HG03175 (cell line): ENCODE measurements at regions not wholly inside any gene's neighbourhood (a gene's known extent, or its start where the extent isn't known, plus 50 kb on each side); places are given as distances from the start of the nearest gene placed in this dataset.
A peak's percentile ranks its signal among the peaks of the same experiment; 100 is the strongest.

Experiments used
- ATAC-seq: cut with Tn5 transposase; IDR thresholded peaks from one replicate; pipeline ENCODE4 v1.9.1; 2021; ENCODE audit warnings: mild to moderate bottlenecking, moderate library complexity; ENCODE audit not compliant: unreplicated experiment

DNA sequence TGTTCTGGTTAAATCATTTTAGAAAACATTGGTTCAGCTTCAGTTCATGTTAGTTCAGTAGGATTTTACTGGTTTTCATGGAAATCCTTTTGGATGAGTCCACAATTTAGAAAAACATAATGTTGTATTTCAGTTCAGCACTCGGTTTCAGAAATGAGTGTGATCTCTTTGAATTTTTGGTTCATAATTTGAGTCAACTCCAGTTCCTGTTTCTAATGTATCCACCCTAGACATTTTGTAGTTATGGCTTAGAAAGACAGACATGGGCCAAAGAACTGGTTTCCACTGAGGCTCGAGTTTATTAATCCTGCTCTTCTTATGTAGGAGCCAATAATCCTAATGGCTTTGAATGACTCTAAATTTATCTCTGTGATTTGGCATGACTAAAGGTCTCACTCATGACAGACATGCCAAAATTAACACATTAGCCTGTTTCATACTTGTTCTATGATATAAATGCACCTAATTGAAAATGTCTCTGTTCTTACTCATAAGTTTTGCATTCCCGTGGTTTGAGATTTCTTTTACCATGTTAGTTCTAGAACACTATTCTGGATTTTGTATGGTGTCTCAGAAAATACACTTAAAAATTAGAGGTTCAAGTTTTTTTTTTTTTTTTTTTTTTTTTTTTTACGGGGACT is 82.3 kb upstream of the SPRED2 start:
- no peak for ATAC-seq

DNA sequence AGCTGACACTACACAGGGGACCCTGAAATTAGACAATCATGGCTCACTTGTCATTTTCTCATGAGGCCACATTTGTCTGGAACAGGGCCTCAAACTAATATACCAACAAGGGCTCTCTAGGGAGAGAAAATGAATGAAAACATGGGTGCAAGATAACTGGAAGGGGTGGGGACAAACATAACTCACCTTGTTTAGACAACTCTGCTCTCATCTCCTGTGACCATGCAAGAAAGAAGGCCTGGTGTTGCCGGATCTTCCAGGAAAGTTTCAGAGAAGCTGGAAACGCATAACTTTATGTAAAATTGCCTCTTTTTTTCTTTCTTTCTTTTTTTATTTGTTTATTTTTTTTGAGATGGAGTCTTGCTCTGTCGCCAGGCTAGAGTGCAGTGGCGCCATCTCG is 80.4 kb upstream of the SPRED2 start:
- ATAC-seq, result no peak

DNA sequence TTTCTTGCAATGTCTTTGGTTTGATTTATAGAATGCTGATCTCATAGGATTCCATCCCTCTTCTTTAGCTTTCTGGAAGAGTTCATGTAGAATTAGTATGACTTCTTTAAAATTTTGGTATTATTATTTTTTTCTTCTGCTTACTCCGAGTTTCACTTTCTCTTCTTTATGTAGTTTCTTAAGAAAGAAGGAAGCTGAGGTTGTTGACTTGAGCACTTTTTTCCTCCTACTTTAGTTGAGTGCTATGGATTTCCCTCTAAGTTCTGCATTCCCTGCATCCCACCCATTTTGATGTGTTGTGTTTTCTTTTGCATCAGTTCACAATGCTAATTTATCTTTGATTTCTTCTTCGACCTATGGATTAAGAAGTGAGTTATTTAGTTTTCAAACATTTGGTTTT is 78.9 kb upstream of the SPRED2 start:
- ATAC-seq, result no peak

DNA sequence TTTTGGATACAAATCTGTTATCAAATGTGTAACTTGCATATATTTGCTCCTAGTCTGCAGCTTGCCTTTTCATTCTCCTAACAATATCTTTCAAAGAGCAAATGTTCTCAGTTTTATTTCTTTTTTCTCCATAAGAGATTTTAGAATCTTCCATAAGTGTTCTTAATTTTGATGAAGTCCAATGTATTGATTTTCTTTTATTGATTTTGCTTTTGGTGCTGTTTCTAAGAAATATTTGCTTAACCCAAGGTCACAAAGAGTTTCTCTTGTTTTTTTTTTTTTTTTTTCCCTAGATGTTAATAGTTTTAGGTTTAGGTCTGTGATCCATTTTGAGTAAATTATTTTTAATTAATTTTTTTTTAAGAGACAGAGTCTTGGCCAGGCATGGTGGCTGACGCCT is 75.8 kb upstream of the SPRED2 start:
- no peak for ATAC-seq

DNA sequence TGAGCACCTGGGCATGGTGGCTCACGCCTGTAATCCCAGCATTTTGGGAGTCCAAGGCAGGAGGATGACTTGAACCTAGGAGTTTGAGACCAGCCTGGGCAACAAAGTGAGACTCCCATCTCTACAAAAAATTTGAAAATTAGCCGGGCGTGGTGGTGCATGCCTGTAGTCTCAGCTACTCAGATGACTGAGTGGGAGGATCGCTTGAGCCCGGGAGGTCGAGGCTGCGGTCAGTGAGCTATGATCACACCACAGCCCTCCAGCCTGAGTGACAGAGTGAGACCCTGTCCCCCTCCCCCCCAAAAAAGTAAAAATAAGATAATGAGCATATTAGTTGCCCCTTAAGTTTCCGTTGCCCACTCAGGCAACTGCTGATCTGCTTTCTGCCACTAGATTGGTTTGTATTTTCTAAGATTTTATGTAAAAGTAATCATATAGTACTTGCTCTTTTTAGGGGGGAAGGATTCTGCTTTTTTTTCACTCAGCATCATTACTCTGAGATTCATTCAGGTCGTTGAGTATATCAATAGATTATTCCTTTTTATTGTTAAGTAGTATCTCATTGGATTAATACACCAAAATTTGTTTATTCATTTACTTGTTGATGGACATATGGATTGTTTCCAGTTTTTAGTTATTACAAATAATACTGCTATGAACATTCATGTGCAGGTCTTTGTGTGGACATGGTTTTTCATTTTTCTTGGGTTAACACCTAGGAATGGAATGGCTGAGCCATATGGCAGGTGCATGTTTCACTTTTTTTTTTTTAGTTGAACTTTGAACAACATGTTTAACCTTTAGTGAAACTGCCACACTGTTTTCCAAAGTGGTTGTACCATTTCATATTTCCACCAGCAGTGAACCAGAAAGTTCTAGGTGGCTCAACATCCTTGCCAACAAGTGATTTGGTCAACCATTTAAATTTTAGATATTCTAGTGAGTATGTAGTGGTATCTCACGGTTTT is 75.0 kb upstream of the SPRED2 start:
- ATAC-seq, result no peak

DNA sequence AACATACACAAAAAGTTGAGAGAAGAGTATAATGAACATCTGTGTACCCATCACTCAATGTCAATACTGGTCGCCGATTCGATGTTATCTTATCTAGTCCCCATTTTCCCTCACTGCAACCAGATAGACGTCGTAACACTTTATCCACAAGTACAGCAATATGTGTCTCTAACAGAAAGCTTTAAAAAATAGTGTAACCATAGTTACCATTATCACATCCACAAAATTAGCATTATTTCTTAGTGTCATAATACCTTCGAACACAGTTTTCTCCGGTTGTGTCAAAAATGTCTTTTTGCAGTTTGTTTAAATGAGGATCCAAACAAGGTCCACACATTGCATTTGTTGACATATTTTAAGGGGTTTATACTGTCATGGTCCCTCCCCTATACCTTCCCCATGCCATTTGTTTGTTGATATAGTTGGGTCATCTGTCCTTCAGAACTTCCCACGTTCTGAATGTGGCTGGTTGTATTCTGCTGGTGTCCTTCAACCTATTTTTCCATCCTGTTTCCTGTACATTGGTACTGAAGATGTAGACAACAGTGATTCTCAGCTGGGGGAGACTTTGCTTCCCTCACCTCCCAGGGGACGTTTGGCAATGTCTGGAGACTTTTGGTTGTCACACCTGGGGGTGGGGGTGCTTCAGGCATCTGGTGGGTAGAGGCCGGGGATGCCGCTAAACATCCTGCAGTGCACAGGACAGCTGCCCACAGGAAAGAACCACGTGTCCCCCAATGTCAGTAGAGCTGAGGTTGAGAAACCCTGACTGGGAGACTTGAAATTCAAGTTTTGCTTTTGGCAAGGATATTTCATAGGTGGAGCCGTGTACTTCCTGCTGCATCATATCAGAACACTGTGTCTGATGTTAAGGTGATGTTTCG is 72.7 kb upstream of the SPRED2 start:
- ATAC-seq, result no peak

DNA sequence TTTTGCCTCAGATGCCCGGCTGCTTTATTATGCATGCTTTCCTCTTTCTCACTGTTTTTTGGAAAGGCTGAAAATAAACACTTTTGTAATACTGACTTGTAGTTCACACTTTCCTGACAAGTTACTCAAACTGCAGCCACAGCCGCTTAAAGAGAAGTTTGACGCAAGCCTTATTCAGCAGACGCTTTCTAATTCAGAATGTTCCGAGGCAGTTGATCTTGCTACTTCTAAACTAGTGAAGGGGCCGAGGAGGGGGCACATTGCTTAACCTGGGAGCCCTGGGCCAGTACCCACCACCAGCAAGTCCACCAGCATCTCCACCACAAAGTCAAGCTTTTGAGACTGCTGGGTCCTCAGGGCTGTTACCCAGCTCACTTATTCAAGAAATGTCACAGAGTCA is 71.8 kb upstream of the SPRED2 start:
- ATAC-seq, result no peak

DNA sequence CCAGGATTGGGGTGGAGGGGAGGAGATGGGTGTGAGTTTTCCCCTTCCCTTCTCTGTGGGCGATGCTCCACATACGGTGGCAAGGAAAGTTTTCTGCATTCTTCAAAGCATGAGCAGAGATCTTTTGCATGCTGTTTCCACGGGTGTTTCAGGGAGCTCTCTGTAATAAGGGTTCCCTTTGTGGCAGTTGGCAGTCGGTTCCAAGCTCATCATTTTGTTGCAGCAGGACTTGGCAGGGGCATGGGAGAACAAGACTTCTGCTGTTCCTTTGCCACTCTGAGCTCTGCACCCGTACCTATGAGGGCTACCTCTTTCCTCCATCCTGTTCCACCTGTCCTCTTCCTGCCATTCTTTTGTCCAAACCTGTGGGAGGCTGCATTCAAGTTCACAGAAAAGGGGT is 71.3 kb upstream of the SPRED2 start:
- no peak for ATAC-seq

DNA sequence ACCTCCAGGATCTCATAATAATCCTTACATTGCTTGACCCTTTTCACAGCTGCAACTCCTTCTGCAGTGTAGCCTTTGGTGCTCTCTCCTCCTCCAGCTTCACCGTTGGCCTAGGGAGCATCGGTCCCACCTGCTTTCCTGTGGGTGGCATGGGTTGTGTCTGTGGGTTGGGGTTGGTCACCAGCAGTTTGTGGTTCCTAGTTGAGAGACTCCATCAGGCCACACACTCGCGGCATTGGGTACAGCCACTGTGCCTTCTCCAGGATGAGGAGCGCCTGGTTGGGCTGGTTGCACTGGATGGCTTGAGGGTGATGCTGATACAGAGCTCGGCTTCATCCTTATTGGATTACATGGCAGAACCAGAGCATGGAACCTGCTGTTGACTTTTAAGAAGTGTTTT is 69.4 kb upstream of the SPRED2 start:
- ATAC-seq, result no peak

DNA sequence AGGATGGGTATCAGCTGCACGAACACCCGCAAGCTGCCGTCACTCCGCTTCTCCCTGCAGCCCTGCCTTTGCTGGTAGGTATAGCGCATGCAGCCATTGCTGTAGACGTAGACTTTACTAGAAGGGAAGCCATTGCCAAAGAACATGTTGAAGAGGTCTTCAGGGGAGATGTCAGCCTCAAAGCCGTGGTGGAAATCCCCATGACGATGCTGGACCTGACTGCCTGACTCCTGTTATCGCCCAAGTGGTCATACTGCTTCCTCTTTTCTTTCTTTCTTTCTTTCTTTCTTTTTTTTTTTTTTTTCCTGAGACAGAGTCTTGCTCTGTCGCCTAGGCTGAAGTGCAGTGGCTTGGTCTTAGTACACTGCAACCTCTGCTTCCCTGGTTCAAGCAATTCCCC is 68.7 kb upstream of the SPRED2 start:
- peak; percentile 49 for ATAC-seq

DNA sequence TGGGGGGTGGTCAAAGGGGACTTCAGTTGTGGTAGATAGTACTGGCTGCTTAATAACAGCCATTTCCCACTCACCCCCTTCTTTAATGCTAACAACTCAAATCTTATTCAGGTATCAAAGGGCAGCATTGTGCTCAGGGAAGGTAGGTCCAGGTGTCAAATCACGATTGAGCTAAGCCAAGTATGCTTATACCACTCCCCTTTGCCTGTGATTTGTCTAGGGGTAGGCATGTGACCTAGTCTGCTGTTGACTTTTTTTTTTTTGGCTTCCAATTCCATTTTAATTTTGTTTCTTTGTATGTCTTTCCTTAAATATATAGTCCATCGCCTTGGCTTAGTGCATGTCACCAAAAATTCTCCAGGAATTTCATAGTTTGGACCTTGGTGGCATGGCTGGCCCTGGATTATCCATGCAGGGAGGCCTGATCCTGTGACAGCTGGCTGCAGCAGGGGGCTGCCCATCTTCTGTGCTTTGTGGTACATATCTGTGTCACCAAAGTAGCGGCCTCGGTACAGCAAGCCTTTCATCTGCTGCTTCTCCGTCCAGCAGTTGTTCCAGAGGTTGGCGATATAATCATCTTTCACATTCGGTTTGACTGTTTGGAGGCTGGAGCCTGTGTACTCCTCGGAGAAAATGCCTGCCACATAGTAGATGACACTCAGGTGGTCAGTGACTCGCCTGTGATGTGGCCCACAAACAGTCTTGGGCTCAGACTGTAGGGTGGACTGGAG is 68.1 kb upstream of the SPRED2 start:
- peak; percentile 56 for ATAC-seq

DNA sequence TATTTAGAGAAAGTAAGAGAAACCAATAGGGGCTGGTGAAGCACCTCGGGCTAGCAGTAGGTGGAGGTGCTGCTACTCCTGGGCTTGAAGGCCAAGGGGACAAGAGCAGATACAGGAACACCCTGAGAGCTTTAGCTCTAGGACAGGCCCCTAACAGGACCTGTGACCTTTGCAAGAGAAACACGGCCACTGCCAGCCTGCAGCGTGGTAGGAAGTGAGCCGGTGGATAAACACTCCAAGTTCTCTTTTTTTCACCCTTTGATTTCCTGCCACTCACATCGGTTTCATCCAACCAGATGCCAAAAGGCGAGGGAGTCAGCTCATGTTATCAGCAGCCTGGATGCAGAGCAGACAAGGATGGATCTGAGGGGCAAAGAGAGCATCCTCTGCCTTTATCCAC is 66.8 kb upstream of the SPRED2 start:
- no peak for ATAC-seq

DNA sequence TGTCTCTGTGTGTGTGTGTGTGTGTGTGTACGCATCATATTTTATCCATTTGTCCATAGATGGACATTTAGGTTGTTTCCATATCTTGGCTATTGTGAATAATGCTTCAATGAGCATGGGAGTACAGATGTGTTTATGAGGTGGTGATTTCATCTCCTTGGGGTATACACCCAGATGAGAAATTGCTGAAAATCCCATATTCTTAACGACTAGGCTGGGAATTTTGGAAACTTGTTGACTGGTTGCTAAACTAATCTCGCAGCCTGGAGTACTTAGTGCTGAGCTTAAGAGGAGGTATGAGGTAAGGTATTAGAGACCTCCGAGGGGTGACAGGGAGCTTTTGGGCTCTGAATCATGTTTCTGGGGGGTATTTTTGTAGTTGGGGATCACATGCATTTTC is 66.0 kb upstream of the SPRED2 start:
- ATAC-seq, result no peak

DNA sequence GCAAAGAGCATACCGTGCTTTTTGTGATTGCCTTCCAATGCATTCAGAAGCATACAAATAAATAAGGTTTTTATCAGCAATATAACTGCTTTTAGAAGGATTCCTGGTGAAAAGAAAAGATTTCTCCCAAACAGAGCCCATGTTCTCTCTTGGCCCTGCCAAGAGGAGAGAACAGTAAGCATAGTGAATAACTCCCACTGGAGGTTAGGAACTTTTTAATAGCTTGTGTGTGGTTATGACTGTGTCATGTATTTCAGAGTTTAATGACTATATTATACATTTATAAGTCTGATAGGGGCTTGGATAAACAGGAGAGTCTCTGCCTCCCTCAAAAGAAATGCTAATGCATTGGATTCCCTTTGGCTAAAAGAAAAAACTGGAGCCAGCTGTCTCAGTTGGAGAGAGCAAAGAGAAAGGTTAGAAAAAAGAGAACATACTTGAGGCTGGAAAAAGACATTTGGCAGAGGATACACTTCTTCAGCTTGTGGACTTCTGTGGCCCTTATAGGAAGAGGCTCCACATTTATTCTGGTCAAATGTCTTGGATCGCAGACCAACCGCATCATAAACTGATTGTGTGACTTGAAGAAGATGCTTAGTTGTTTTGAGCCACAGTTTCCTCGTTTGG is 63.0 kb upstream of the SPRED2 start:
- no peak for ATAC-seq

DNA sequence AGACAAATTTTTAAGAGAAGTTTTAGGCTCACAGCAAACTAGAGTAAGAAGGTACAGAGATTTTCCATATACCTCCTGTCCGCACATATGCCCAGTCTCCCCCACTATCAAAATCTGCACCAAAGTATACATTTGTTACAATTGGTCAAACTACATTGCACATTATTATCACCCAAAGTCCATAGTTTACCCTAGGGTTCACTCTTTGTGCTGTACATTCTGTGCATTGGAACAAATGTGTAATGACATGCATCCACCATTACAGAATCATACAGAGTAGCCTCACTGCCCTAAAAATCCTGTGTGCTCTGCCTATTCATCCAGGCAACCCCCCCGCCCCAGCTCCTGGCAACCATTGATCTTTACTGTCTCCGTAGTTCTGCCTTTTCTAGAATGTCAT is 61.7 kb upstream of the SPRED2 start:
- ATAC-seq, result no peak

DNA sequence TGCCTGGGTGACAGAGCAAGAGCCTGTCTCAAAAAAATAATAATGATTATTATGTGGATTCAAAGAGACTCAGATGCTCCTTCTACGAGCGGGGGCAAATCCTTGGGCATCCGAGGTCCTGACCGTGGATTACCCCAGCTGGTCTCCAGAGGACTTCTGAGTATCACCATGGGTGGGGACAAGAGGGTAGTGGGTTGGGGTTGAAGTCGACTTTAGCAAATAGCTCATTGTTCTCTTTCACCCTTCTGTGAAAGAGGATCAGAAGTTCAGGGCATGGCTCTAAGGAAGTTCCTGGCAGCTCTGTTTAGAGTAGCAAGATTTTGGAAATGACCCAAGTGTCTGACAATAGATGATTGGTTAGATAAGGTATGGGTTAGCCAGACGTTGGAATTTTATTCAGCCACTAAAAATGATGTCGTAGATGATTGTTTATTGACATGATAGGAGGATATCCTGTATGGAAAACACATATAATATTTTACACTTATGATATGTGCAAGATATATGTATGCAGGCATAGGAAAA is 59.0 kb upstream of the SPRED2 start:
- ATAC-seq, result no peak

DNA sequence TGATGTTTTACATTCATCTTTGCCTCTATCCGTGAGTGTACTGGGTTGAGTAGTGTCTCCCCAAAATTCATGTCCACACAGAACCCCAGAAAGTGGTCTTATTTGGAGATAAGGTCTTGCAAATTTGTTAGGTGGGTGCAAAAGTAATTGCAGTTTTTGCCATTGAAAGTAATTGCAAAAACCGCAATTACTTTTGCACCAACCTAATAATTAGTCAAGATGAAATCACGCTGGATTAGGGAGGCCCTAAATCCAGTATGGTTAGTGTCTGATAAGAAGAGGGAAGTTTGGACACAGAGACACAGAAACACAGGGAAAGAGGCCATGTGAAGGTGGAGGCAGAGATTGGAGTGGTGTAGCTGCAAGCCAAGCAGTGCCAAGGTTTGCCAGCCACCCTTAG is 57.8 kb upstream of the SPRED2 start:
- no peak for ATAC-seq

DNA sequence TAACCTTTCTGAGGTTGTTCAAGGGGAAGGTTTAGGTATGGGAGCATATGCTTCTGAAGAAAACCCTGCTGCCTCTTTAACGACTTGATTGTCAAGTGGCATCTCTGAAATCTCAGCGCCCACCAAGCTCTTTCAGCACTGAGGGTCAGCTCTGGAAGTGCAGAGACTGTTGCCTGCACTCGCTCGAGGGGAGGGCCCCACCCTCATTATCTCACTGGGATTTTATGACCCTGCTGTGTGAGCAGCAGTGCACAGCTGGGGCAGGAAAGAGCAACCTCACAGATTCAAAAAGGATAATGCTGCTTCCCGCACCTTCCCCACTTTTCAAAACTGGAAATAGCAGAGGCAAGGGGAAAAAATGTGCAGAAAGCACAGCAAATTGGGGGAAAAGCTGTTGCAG is 56.9 kb upstream of the SPRED2 start:
- ATAC-seq, result no peak

DNA sequence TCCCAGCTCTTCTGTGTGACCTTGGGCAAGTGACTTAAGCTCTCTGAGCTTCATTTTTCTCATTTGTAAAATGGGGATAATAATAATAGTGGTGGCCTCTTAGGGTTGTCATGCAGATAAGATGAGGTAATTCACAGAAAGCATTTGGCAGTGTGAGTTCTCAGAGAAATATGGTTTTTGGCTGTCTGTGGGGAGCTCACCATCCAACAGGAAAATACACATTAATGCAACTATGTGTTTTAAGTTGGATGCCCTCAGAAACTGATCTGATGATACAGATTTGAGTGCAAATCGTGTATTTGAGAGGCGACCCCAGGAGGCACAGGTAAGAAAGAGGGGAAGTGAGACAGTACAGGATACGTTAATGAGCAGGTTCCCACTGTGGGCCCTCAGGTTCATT is 56.1 kb upstream of the SPRED2 start:
- no peak for ATAC-seq

DNA sequence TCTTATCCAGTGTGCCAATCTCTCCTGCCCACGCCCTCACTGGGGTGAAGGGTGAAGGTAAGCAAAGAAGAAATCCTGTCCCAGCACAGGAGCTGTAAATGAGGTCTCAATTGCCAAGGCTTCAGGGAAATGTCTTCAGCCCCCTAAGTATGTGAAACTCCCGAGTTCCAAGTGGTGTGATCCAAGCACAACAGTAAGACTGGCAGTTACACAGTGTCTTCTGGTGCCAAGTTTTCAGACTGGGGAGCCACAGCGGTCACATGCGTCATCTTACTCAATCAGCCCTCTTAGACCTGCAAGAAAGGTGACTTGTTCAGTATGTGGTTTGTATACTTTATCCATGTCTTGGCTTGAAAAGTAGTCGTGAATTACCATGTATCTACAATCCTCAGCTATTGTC is 55.0 kb upstream of the SPRED2 start:
- ATAC-seq, result no peak
